ENCODE measurements at regions not wholly inside any gene's neighbourhood (a gene's known extent, or its start where the extent isn't known, plus 50 kb on each side); places are given as distances from the start of the nearest gene placed in this dataset.
"Not testable (repeated sequence)": the region's sequence is repeated elsewhere in the genome, so short reads cannot be mapped to it uniquely, and the experiment has no call there.

- ChIA-PET CTCF (no interaction called here), POLR2A (no interaction called here)
- H3K4me3 ChIP-seq (ENCODE audit: low read length), result no peak overlapping the region
- H3K36me3 ChIP-seq (ENCODE audit: insufficient read depth, low read length), result no peaks in the 10 kb centered on the region
- intact Hi-C loops (cut with DNase I, micrococcal nuclease), result no loop called here
- ATAC-seq (ENCODE audit: poor library complexity) (no peak), DNase-seq (no peak)
- H3K4me1 Mint-ChIP-seq (ENCODE audit: low read depth), result no peaks in the 10 kb centered on the region
- peaks cover 9% of the 10 kb centered on the region for H3K9me3 Mint-ChIP-seq
- no peak overlapping the region for H3K27ac Mint-ChIP-seq
- H3K27ac ChIP-seq (ENCODE audit: low read depth in 1 of 2, low read length in 2 of 2), result no peak overlapping the region
- no peak for TF ChIP-seq CTCF (IDR thresholded peaks at IDR 0.05)
- H3K27me3 ChIP-seq (ENCODE audit: control insufficient read depth in 1 of 2, insufficient read depth in 2 of 2, low read length in 2 of 2), result no peaks in the 10 kb centered on the region
- H3K4me3 Mint-ChIP-seq, result no peak overlapping the region
- H3K4me1 ChIP-seq (ENCODE audit: insufficient read depth, low read length), result no peaks in the 10 kb centered on the region
- peaks cover 0 to 3% of the 10 kb centered on the region in 2 experiments for H3K9me3 ChIP-seq (ENCODE audit: control insufficient read depth in 1 of 2, insufficient read depth in 1 of 2, low read length in 2 of 2)
- H3K27me3 Mint-ChIP-seq, result no peaks in the 10 kb centered on the region
- H3K36me3 Mint-ChIP-seq (ENCODE audit: low read depth), result no peaks in the 10 kb centered on the region
Measured at GRCh38 chr4:34973650-34974312, 1270.5 kb downstream of the ARAP2 start.

GRCh38 chr4:34974313-34974680 is 1270.0 kb downstream of the ARAP2 start:
- Histone ChIP-seq H3K4me1 (ENCODE audit: insufficient read depth, low read length) (no peaks in the 10 kb centered on the region), H3K27me3 (ENCODE audit: control insufficient read depth in 1 of 2, insufficient read depth in 2 of 2, low read length in 2 of 2) (no peaks in the 10 kb centered on the region), H3K9me3 (ENCODE audit: control insufficient read depth in 1 of 2, insufficient read depth in 1 of 2, low read length in 2 of 2) (peaks cover 0 to 3% of the 10 kb centered on the region in 2 experiments), H3K27ac (ENCODE audit: low read depth in 1 of 2, low read length in 2 of 2) (no peak overlapping the region), H3K36me3 (ENCODE audit: insufficient read depth, low read length) (no peaks in the 10 kb centered on the region), H3K4me3 (ENCODE audit: low read length) (no peak overlapping the region)
- DNase-seq, result no peak
- Mint-ChIP-seq H3K36me3 (ENCODE audit: low read depth) (no peaks in the 10 kb centered on the region), H3K9me3 (peaks cover 11% of the 10 kb centered on the region), H3K4me3 (no peak overlapping the region), H3K4me1 (ENCODE audit: low read depth) (no peaks in the 10 kb centered on the region), H3K27me3 (no peaks in the 10 kb centered on the region), H3K27ac (no peak overlapping the region)
- POLR2A ChIA-PET, result no interaction called here
- no peak for ATAC-seq (ENCODE audit: poor library complexity)
- TF ChIP-seq CTCF (IDR thresholded peaks at IDR 0.05), result no peak
- CTCF ChIA-PET, result no interaction called here
- intact Hi-C loops (cut with DNase I, micrococcal nuclease), result no loop called here

GRCh38 chr4:35021222-35021621 is 1223.1 kb downstream of the ARAP2 start:
- H3K9me3 Mint-ChIP-seq, result peaks cover 13% of the 10 kb centered on the region
- H3K4me1 Mint-ChIP-seq (ENCODE audit: low read depth); H3K27me3 ChIP-seq (ENCODE audit: control insufficient read depth in 1 of 2, insufficient read depth in 2 of 2, low read length in 2 of 2); CTCF ChIA-PET; H3K36me3 Mint-ChIP-seq (ENCODE audit: low read depth); H3K36me3 ChIP-seq (ENCODE audit: insufficient read depth, low read length); intact Hi-C loops (cut with DNase I, micrococcal nuclease); H3K27me3 Mint-ChIP-seq; H3K27ac Mint-ChIP-seq; H3K4me1 ChIP-seq (ENCODE audit: insufficient read depth, low read length); DNase-seq; H3K9me3 ChIP-seq (ENCODE audit: control insufficient read depth in 1 of 2, insufficient read depth in 1 of 2, low read length in 2 of 2); H3K4me3 ChIP-seq (ENCODE audit: low read length); ATAC-seq (ENCODE audit: poor library complexity); POLR2A ChIA-PET; H3K4me3 Mint-ChIP-seq; H3K27ac ChIP-seq (ENCODE audit: low read depth in 1 of 2, low read length in 2 of 2): not testable (repeated sequence)

- intact Hi-C loops (cut with DNase I, micrococcal nuclease), result no loop called here
- Mint-ChIP-seq H3K36me3 (ENCODE audit: low read depth) (no peaks in the 10 kb centered on the region), H3K9me3 (peaks cover 11% of the 10 kb centered on the region), H3K27ac (no peak overlapping the region), H3K27me3 (no peaks in the 10 kb centered on the region), H3K4me1 (ENCODE audit: low read depth) (no peaks in the 10 kb centered on the region), H3K4me3 (no peak overlapping the region)
- Histone ChIP-seq H3K36me3 (ENCODE audit: insufficient read depth, low read length) (no peaks in the 10 kb centered on the region), H3K4me3 (ENCODE audit: low read length) (no peak overlapping the region), H3K27me3 (ENCODE audit: control insufficient read depth in 1 of 2, insufficient read depth in 2 of 2, low read length in 2 of 2) (no peaks in the 10 kb centered on the region), H3K4me1 (ENCODE audit: insufficient read depth, low read length) (no peaks in the 10 kb centered on the region), H3K27ac (ENCODE audit: low read depth in 1 of 2, low read length in 2 of 2) (no peak overlapping the region), H3K9me3 (ENCODE audit: control insufficient read depth in 1 of 2, insufficient read depth in 1 of 2, low read length in 2 of 2) (no peaks in the 10 kb centered on the region)
- DNase-seq (no peak), ATAC-seq (ENCODE audit: poor library complexity) (no peak)
- ChIA-PET CTCF (no interaction called here), POLR2A (no interaction called here)
- TF ChIP-seq CTCF (IDR thresholded peaks at IDR 0.05), result no peak
Measured at GRCh38 chr4:35025152-35025834, 1219.0 kb downstream of the ARAP2 start.
